ENCODE measurements at regions not wholly inside any gene's neighbourhood (a gene's known extent, or its start where the extent isn't known, plus 50 kb on each side); places are given as distances from the start of the nearest gene placed in this dataset.

DNA sequence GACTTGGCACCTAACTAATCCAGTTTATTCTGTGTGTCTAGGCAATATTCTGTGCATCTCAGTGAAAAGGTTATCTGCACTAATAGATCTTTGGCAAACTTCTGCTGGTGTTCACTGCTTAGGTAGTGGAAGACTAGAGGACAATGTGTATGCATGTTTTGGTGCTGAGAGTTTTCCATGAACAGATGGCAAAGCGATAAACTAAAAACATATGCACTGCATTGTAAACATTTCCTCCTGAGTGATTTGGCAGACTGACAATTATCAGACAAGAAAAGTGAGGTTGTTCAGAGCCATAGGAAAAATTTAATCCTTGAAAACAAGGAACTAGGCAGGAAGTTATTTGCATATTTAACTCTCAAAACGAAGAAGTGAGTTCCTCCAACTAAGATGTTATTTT lies 400.4 kb downstream of the ATP23 start:
- POLR2A ChIA-PET (ENCODE audit: low non-redundant PET), result no interaction called here
- CTCF ChIA-PET, result no interaction called here
- H3K27ac ChIP-seq, result no peak overlapping the region
- no peak for DNase-seq (ENCODE audit: low spot score)
- TF ChIP-seq, protein P1, sequence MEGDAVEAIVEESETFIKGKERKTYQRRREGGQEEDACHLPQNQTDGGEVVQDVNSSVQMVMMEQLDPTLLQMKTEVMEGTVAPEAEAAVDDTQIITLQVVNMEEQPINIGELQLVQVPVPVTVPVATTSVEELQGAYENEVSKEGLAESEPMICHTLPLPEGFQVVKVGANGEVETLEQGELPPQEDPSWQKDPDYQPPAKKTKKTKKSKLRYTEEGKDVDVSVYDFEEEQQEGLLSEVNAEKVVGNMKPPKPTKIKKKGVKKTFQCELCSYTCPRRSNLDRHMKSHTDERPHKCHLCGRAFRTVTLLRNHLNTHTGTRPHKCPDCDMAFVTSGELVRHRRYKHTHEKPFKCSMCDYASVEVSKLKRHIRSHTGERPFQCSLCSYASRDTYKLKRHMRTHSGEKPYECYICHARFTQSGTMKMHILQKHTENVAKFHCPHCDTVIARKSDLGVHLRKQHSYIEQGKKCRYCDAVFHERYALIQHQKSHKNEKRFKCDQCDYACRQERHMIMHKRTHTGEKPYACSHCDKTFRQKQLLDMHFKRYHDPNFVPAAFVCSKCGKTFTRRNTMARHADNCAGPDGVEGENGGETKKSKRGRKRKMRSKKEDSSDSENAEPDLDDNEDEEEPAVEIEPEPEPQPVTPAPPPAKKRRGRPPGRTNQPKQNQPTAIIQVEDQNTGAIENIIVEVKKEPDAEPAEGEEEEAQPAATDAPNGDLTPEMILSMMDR (conservative IDR thresholded peaks at IDR 0.05; ENCODE audit: low read depth), result no peak

DNA sequence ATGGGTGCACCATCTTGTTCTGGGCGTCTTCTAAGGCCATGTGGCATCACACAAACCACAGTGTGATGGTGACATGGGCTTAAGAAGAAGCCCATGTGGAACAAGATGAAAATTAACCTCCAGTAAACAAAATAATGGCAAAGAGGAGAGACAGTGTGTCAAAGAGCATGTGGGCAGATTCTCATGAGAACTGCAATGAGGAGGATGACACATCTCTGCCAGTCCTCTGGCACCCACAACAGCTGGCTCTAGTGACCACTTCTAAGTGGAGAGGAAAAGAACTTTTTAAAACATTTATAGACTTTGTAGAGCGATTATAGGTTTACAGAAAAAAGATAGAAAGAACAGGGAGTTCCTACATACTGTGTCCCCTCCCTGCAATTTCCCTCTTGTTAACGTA lies 401.4 kb downstream of the ATP23 start:
- H3K27ac ChIP-seq, result no peak overlapping the region
- TF ChIP-seq, protein P1 (conservative IDR thresholded peaks at IDR 0.05; ENCODE audit: low read depth), result no peak
- ChIA-PET CTCF (no interaction called here), POLR2A (ENCODE audit: low non-redundant PET) (no interaction called here)
- no peak for DNase-seq (ENCODE audit: low spot score)

DNA sequence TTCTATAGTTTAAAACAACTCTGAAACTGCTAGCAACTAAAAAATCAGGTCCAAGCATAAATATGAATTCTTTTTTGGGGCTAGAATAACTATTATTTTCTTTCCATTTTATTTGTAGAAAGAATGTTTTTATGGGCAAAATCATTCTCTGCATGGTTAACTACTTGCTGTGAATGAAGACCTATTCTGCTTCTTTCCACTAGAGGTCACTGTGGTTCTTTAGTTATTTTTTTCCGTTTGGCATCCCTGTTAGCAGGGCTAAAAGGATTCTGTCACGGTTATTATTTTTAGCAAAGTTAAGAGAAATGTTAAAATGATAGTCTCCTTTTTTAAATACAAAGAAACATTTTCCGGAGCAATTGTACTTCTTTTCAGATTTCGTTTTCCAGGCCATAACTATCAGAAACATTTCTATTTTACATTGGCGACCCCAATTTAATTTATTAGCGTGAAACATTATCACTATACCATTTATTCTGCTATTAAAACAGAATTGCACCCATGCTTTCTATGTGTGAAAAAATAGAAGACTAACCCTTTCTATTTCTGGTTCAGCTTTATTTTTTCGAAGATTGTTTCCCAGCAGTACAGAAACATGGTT lies 404.8 kb downstream of the ATP23 start:
- peak; percentile 54 for DNase-seq (ENCODE audit: low spot score)
- no peak overlapping the region for H3K27ac ChIP-seq
- POLR2A ChIA-PET (ENCODE audit: low non-redundant PET), result no interaction called here
- TF ChIP-seq, protein P1 (conservative IDR thresholded peaks at IDR 0.05; ENCODE audit: low read depth), result peak; percentile 80
- CTCF ChIA-PET, result interaction anchor here (0.6 to 1.0 kb wide), 5 partner anchors 194 to 1498 kb away, joined by 3 to 4 read pairs (median 3); no protein-coding TSS in a partner anchor

DNA sequence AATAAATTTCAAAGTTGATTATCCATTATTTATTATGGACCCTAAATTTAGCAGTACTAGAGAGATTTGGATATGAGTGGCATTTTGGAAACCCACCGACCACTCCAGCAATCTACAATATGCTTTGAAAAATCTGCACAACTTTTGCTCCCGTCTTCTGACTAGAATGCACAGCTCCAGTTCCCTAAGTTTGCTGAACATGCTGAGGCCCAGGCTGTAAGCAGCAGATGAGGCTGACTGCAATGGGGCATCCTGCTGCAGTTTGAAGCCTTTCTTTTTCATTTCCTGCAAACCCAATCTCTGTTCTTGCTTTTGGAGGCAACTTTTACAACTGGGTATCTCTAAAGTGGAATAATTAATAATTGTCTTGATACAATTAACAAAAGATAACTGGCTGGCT lies 405.8 kb downstream of the ATP23 start:
- H3K27ac ChIP-seq, result no peak overlapping the region
- TF ChIP-seq, protein P1 (conservative IDR thresholded peaks at IDR 0.05; ENCODE audit: low read depth), result no peak
- DNase-seq (ENCODE audit: low spot score), result no peak
- CTCF ChIA-PET, result interaction anchor here (0.6 to 1.0 kb wide), 3 partner anchors 38 to 803 kb away, joined by 3 read pairs; no protein-coding TSS in a partner anchor
- POLR2A ChIA-PET (ENCODE audit: low non-redundant PET), result no interaction called here

DNA sequence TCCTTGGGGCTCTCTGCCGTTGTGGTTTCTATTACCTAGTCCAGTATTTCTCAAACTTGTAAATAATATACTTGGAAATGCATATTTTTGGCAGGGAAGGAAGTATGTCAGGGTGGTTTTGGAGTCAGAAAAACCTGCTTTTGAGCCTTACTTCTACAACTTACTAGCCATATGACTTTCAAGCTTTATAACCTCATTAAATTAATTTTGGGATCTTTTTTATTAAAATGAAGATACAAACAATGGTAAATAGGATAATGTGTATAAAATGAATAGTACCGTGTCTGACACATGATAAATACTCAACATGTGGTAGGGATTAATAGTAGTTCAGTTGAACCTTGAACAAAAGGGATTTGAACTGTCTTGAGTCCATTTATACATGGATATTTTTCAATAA lies 406.3 kb downstream of the ATP23 start:
- TF ChIP-seq, protein P1 (conservative IDR thresholded peaks at IDR 0.05; ENCODE audit: low read depth), result no peak
- H3K27ac ChIP-seq, result no peak overlapping the region
- CTCF ChIA-PET, result interaction anchor here (0.6 kb wide), 1 partner anchor 39 kb away, joined by 3 read pairs; no protein-coding TSS in a partner anchor
- no peak for DNase-seq (ENCODE audit: low spot score)
- POLR2A ChIA-PET (ENCODE audit: low non-redundant PET), result no interaction called here

DNA sequence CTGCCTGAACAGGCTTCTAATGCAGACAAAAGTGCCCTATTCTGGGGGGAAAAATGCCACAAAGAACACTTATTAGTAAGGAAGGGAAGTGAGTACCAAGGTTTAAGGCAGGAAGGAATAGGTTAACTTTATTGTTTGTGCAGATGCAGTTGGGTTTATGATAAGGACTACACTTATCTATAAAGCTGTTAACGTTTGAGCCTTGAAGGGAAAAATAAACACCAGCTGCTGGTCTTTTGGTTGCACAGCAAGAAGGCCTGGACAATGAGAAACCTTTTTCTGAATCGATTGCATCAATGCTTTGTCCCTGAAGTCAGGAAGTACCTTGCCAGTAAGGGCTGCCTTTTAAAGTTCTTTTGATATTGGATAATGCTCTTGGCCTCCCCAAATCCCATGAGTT lies 407.8 kb downstream of the ATP23 start:
- ChIA-PET CTCF (interaction anchor here (0.6 kb wide), 1 partner anchor 94 kb away, joined by 3 read pairs; no protein-coding TSS in a partner anchor), POLR2A (ENCODE audit: low non-redundant PET) (no interaction called here)
- DNase-seq (ENCODE audit: low spot score), result no peak
- TF ChIP-seq, protein P1 (conservative IDR thresholded peaks at IDR 0.05; ENCODE audit: low read depth), result no peak
- H3K27ac ChIP-seq, result no peak overlapping the region

All from RWPE1 (cell line).